Stimulated activated CD8-positive, alpha-beta memory T cell treated with anti-CD3 and anti-CD28 coated beads, Interleukin-12 subunit alpha, Interleukin-12 subunit beta, amount 100 ng/mL, for 1 hour (primary cell): ENCODE measurements at regions not wholly inside any gene's neighbourhood (a gene's known extent, or its start where the extent isn't known, plus 50 kb on each side); places are given as distances from the start of the nearest gene placed in this dataset.
"Not testable (repeated sequence)": the region's sequence is repeated elsewhere in the genome, so short reads cannot be mapped to it uniquely, and the experiment has no call there.

Experiments
- DNase-seq: peaks from one replicate; pipeline ENCODE4 v3.0.0-alpha.2; 2020; ENCODE audit warnings: low read depth

DNA sequence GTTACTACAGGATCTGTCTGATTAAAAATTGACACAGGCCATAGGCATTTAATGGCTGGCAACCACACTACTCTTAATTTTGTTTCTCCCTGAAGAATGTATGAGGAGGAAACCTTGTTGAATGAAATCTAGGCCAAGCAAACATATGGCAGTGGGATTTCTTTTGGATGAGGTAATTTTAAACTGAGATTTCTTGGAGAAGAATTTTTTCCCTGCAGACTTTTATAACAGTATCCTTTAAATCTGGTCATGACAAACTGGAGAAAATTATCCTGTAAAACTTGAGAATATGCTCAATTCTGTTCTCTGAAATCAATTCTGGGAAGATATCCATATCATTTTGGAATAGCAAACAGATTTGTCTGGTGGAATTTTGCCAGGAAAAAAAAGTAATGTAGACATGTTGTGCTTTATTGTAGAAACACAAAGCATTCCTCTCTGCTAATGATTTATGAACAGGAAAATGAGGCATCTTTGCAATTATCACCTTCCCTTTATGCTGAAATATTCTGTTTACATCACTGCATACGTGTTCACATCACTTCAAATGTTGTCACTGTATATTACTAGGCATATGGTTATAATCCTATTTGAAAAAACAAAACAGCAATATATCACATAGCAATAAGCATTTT, 108.3 kb upstream of the ARSJ start:
- DNase-seq, result no peak

DNA sequence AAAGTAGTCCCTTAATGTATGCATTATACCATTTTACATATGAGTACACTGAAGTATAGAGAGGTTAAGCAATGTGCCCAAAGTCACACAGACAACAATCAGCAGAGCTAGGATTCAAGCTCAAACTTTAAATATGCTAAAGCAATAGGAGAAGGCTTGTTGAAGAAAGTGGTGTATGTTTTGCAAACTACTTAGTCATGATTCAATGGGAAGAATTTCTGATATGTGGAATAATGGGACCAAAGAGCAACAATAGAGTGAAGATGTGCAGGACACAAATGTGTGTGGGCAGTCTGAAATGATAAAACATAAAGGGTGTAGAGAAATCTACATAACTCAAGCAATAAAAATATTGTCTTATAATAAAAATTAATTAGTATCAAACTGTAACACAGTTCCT, 109.0 kb upstream of the ARSJ start:
- no peak for DNase-seq

DNA sequence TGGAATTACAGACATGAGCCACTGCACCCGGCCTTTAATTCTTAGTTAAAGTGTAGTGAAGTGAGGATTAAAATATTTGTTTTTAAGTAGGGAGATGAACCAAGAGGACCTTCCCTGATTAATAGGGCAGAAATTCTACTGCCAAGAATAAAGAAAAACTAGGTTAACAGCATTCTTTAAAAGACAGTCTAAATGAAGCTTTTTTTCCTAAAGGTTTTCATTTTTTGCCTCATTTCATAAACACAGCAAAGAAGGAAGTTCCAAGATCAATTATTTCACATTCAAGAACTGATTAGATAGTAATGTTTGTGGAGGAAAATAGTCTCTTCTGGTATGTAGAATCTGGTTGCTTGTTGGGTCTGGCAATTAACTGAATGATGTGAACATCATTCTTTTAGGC, 112.1 kb upstream of the ARSJ start:
- DNase-seq, result no peak

DNA sequence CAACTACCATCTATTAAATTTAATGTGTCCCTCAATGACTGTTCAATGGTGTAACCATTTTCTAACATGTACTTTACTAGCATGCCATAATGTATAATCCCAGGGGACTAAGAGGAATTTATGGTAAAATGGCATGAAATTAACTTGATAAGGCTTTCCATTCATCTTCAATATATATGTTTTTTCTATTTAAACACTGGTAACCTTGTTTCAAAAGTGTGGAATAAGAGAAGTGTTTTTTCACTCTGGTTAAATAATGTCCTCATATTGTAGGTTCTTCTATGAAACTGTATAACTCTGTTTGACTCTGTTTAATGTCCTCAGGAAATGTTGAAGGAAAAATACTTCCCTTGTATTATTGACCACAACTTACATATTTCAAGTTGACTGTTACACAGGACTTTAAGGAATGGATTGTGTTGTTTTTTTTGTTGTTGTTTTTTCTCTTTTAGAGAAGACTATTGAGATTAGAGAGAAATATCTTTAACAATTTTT, 113.8 kb upstream of the ARSJ start:
- DNase-seq, result no peak

DNA sequence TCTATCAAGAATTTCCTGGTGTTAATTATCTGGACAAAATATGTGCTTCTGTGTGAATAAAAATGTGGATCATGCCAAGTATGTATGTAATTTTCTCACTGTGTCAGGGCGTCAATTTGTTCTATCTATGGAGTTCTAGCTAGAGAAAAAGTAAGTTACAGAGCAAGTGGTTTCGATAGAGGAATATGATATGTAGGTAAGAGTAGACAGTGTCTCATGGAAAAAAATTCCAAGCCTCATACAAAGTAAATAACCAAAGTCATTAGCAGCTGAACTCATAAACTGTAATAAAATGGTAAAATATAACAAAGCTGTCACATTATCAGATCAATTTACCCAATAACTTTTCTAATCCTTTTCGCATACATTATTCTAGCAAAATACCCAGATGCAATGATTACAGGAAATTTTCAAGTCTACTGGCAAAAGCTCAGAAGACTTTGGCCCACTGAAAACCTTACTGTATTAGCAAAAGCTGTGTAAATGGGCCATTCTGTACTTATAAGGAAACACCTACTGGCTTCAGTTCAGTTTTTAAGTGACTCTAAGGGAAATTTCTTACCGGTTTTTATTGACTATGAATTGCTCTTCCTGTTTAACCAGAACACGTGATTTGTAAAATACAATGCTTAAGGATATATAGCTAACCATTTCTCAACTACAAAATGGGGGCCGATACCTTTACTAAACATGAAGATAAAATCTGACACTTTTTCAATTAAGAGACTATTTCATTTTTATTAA, 121.0 kb upstream of the ARSJ start:
- DNase-seq, result no peak

DNA sequence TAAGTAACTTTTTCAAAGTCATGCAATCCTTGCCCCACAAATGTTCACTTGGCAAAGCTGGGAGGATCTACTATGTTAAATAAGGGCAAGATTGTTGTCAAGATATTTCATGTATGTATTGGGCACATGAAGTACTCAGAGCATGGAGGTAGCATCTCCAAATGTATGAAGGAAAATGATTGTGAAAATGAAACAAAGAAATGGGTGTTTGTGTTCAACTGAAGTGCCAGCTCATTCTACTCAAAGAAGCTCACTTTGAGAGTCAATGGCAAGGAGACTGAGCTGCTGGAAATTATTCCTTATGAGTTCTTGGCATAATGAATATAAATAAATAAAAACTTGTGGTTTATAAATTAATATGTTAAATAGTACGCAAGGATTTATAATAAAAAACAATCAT, 124.5 kb upstream of the ARSJ start:
- DNase-seq, result no peak

DNA sequence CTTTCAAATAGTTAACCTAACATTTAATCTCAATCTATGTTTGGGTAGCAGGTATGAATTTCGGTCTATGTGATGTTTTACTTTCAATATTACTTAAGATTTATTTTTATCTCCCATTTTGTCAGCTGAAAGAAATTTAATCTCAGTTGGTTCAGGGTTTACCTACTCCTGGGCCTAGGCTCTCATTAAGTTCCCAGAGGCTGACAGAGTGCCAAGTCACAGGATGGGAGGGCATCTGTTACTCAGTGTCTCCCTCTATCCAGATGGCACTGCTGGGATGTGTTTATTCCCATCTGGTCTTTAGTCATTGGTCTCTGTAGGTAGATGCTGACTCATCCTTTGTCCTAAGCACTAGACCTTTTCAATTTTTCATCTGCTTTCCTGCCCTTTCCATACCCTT, 129.4 kb upstream of the ARSJ start:
- DNase-seq, result no peak

DNA sequence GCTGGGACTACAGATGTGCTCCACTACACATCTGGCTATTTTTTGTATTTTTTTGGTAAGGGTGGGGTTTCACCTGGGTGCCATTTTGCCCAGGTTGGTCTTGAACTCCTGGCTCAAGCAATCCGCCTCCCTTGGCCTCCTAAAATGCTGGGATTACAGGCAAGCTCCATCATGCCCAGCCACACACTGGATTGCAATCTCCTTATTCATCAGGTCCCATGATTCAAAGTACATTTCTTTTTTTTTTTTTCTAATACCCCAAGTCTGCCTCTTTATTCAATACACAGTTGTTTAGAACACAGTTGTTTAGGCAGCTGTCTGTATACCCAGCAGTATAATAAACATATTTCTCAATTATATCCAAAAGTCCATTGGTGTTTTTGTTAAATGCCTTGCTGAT, 130.3 kb upstream of the ARSJ start:
- DNase-seq, result no peak

DNA sequence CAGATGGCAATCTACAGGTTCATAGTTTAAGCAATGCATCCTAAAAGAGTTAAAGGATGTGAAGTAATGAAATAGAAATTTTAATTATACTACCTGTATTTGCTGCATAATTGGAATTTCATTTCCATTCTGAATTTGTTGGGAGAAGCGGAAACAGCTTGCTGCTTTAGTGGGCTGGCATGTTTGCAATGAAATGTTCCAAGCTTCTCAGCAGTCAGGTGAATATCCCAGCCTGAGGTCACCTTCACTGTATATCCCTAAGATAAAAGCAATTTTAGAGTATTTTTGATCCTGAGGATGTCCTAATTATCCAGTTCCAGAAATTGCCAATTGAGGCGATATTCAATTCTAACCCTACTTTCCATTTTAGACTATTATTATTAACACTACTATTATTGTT, 136.1 kb upstream of the ARSJ start:
- no peak for DNase-seq

DNA sequence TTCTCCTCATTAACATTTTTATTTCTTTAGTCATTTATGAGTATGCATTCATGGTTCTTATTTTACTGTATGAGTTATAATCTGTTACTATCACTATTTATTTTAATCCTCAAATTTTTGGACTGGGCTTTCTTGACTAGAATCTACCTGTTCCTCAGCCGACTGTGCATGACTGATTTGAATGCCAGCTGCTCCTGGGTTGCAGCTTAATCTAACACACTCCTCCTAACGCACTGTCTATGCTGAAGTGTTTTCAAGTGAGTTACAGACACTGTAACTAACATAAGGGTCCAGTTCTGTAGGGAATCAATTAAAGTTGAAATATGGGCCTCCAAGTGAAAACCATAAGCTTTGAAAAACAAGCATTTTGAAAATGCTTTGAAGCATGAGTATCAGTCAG, 137.4 kb upstream of the ARSJ start:
- DNase-seq, result no peak

DNA sequence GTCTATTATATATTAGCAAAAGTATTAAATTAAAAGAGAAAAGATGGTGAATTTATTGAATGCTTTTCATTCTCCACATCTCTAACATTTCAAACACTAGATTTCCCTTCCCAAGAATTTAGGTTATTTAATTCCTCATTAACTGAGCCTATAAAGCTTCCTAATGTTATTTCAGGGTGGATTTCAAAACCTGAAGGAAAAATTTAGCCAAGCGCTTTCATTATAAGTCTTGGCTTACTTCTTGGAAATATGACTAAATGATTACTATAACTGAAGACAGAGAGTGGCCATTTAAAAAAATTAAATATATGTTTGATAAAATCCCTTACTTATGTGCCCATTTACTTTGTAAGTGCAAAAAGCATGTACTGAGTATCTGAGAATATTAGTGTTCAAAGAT, 141.8 kb upstream of the ARSJ start:
- no peak for DNase-seq

DNA sequence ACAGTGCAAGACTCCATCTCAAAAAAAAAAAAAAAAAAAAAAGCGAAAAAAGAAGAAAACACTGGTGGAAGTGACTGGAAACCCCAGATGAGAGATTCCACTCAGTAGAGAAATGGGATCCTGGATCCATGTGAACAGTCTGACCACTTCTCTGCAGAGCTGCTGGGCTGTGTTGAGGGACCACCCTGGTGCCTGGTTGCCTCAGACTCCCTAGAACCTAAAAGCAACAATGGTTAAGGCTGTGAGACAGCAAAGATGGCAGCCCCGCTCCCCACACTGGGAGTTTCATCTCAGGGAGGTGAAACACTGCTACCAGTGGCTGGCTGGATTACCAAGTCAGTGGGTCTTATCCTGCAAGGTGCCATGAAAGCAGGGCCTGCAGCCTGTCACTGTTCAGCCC, 152.8 kb upstream of the ARSJ start:
- no peak for DNase-seq

DNA sequence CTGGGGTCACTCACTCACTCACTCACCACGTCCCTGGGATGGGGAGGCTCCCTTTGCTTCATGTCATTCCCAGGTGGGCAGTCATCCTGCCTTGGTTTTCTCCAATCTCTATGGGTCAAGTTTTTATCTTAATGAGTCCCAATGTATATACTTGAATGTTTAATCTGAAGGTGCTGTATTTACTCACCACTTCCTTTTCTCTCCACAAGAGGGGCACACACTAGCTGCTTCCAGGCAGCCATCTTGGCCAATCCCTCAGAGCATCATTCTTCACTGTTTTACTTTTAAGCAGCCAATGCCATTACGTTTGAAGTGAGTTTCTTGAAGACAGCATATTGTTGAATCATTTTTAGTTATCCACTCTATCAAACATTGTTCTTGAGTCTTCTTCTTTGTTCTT, 153.4 kb upstream of the ARSJ start:
- DNase-seq, result no peak

DNA sequence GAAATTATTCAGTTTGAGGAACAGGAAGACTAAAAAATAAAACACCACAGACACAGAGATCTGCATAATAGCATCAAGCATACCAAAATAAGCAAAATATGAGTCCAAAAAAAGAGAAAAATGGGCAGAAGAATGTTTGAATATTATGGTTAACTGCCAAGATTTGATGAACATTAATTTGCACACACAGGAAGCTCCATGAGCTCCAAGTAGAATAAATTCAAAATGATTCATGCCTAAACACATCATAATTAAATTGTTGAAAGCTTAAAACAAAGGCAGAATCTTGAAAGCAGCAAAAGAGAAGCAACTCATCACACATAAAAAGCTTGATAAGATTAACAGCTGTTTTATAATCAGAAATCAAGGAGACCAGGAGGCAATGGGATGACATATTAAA, 156.6 kb upstream of the ARSJ start:
- no peak for DNase-seq

DNA sequence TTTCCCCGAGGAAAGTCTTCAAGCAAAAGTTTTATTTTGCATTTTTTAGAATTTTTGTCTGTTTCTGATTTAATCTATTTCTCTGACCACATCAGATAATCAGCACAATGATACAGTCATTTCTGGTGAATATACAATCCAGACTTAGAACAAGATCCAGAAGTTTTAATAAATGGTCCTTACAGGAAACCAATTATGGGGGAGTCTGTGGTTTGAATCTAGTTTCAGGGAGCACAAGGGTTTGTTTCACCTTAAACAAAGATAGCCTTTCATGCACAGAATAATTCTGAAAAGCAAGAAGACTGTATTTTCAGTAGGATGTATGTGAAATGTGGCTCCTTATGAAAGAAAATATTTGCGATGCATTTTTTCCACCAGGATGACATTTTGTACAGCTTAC, 158.5 kb upstream of the ARSJ start:
- no peak for DNase-seq

DNA sequence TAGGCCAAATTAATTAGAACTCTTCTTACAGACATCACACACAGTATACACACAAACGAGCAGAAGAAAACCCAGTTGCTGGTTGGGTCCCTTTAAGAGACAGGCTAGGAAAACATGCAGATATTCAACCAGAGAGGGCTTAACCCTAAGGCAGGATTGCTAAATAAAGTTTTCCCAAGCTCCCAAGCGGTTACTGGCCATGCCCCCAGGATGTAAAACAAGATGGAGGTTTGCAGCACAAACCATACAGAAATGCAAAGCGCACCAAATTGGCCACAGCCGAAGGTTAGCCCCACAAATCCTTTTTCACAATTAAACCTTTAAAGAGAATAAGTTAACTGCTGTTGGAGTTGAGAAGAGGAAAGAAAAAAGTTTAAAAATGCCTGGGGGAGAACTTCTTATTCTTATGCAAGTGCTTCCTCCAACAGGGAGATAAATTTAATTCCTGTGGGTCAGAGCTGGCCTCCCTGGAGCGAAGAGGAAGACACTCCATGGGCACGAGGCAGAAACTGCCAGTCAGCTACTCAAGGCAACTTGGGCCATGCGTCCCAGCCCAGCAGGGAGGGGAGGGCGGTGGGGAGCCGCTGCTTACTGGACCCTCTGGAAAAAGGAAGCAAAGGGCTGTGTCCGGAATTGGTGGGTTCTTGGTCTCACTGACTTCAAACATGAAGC, 167.6 kb upstream of the ARSJ start:
- no peak for DNase-seq

DNA sequence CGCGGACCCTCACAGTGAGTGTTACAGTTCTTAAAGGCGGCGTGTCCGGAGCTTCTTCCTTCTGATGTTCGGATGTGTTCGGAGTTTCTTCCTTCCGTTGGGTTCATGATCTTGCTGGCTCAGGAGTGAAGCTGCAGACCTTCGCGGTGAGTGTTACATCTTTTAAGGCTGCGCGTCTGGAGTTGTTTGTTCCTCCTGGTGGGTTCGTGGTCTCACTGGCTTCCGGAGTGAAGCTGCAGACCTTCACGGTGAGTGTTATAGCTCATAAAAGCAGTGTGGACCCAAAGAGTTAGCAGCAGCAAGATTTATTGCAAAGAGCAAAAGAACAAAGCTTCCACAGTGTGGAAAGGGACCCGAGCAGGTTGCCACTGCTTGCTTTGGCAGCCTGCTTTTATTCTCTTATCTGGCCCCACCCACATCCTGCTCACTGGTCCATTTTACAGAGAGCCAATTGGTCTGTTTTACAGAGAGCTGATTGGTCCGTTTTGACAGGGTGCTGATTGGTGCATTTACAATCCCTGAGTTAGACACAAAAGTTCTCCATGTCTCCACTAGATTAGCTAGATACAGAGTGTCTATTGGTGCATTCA, 168.3 kb upstream of the ARSJ start:
- DNase-seq, result not testable (repeated sequence)

DNA sequence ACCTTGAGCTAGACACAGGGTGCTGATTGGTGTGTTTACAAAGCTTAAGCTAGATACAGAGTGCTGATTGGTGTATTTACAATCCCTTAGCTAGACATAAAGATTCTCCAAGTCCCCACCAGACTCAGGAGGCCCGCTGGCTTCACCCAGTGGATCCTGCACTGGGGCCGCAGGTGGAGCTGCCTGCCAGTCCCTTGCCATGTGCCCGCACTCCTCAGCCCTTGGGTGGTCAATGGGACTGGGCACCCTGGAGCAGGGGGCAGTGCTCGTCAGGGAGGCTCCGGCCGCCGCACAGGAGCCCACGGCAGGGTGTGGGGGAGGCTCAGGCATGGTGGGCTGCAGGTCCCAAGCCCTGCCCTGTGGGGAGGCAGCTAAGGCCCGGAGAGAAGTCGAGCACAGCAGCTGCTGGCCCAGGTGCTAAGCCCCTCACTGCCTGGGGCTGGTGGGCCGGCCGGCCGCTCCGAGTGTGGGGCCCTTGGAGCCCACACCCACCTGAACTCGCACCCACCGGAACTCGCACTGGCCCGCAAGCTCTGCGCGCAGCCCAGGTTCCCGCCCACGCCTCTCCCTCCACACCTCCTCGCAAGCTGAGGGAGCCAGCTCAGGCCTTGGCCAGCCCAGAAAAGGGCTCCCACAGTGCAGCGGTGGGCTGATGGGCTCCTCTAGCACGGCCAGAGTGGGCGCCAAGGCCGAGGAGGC, 169.1 kb upstream of the ARSJ start:
- DNase-seq, result not testable (repeated sequence)

DNA sequence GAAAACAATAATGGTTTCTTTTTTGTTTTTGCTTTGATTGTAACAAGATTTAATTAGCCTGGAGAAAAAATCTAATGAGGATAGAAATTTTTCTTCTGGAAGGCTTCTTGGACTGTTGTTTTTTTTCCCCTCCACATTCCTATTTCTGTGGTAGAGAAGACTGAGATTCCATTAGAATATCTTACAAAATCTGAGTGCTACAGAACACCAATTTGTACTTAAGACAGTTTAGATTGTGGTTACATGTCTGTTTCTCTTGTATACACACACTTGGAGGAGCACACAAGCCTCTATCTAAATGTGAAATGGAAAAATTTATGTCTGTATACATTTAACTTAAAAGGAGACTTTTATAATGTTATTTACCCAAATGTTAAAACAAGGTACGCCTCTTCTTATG, 176.9 kb upstream of the ARSJ start:
- DNase-seq, result no peak

DNA sequence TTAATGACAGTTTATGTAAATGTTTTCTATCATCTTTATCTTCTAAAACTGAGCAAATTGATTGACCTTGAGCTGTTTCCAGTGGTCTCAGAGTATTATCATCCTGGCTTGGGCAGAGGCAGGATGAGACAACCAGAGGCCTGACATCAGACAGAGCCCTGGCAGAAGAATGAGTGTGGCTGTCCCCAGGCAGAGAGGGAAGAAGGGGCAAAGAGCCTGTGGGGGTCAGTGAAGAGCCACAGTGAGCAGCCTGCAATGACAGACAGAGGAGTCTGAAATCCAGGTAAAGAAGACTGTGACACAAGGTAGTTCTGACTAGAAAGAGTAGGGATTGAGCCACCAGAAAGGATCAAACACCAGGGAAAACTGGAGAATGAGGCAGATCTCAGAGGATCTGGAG, 182.4 kb upstream of the ARSJ start:
- DNase-seq, result no peak

DNA sequence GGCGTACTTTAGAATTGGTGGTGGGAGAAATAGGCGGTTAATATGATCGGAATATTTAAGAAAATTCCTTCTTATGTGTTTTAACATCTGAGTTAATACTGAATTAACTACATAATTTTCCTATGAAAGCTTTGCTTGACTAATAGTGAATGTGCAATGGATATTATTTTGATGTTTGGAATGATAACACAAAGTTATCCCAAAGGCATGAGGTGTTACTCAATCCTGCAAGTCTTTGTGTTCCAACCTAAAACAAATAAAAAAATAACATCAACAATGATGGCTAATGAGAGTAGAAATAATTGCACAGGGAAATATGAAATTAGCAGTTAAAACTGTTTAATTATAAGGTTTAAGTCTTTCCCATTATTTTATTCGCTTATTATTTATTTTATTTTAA, 183.6 kb upstream of the ARSJ start:
- DNase-seq, result no peak

DNA sequence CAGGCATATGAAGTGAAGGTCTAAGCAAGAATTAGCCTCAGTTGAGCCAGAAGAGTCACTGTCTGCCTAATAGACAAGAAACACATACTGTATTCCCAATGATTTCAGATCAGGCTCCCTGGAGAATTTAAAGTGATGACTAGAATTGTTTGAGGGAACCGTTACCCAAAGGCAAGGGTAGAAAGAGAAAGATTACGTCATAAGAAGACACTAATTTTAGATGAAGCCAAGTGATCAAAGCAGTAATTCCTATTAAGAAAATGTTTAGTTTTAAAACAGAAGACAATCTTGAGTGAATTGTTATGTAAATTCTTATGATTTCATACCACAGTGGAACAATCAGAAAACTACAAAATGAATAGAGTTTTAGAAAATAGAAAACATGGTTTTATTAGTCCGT, 194.5 kb upstream of the ARSJ start:
- no peak for DNase-seq
